ENCODE measurements at regions not wholly inside any gene's neighbourhood (a gene's known extent, or its start where the extent isn't known, plus 50 kb on each side); places are given as distances from the start of the nearest gene placed in this dataset.

- no peak for DNase-seq (ENCODE audit: low spot score)
- H3K36me3 ChIP-seq = no peaks in the 10 kb centered on the region
- no peak overlapping the region for H3K27ac ChIP-seq
- H3K27me3 ChIP-seq = no peaks in the 10 kb centered on the region
- no peaks in the 10 kb centered on the region for H3K4me1 ChIP-seq
- TF ChIP-seq, protein P1, sequence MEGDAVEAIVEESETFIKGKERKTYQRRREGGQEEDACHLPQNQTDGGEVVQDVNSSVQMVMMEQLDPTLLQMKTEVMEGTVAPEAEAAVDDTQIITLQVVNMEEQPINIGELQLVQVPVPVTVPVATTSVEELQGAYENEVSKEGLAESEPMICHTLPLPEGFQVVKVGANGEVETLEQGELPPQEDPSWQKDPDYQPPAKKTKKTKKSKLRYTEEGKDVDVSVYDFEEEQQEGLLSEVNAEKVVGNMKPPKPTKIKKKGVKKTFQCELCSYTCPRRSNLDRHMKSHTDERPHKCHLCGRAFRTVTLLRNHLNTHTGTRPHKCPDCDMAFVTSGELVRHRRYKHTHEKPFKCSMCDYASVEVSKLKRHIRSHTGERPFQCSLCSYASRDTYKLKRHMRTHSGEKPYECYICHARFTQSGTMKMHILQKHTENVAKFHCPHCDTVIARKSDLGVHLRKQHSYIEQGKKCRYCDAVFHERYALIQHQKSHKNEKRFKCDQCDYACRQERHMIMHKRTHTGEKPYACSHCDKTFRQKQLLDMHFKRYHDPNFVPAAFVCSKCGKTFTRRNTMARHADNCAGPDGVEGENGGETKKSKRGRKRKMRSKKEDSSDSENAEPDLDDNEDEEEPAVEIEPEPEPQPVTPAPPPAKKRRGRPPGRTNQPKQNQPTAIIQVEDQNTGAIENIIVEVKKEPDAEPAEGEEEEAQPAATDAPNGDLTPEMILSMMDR (IDR thresholded peaks at IDR 0.05) = no peak
- H3K9me3 ChIP-seq = no peaks in the 10 kb centered on the region
- H3K4me3 ChIP-seq = no peak overlapping the region
Observed at GRCh38 chr13:74221752-74222151, 87.5 kb upstream of the KLF12 start.

DNA sequence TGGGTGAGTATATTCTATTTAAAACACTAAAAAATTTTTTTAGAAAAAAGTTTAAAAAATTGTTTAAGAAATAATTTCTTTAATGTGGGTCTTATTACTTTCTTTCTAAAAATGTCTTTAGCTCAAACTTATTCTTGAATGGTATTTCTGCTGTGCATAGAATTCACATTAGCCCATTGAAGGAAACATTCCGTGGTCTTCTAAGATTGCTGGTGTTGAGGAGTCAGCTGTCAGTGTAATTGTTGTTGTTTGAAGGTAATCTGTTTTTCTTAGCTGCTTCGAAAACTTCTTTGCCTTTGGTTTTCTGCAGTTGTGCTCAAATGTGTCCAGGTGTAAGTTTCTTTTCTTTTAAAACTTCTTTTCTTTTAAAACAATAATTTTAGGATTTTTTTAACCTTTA, 85.4 kb upstream of the KLF12 start:
- Histone ChIP-seq H3K4me3 (no peak overlapping the region), H3K4me1 (no peaks in the 10 kb centered on the region)

GRCh38 chr13:74218291-74218690, 84.1 kb upstream of the KLF12 start:
- TF ChIP-seq, protein P1 (IDR thresholded peaks at IDR 0.05) = no peak
- Histone ChIP-seq H3K4me3 (no peak overlapping the region), H3K9me3 (no peaks in the 10 kb centered on the region), H3K27ac (no peak overlapping the region), H3K36me3 (no peaks in the 10 kb centered on the region), H3K4me1 (no peaks in the 10 kb centered on the region), H3K27me3 (no peaks in the 10 kb centered on the region)
- no peak for DNase-seq (ENCODE audit: low spot score)

More for the DNA sequence above, 85.4 kb upstream of the KLF12 start:
- H3K36me3 ChIP-seq = no peaks in the 10 kb centered on the region
- TF ChIP-seq, protein P1 (IDR thresholded peaks at IDR 0.05) = no peak
- H3K27ac ChIP-seq = no peak overlapping the region
- no peaks in the 10 kb centered on the region for H3K27me3 ChIP-seq
- DNase-seq (ENCODE audit: low spot score) = no peak
- H3K9me3 ChIP-seq = no peaks in the 10 kb centered on the region

DNA sequence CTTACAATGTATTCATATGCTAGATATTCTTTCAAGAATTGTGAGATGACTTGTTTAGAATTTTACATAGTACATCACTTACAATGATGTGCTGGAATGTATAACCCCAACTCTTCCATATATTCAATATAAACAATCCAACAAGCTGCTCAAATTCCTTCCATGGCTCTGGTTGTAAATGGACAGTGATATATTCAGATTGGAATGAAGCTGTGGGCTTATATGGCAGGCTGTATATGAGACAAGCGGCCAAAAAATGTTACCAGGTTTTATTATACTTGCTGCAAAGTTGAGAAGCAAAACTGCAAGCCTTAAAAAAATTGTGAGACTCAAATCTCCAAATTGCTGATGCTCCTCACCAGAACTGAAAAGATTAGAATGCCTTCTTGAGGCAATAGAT, 83.6 kb upstream of the KLF12 start:
- TF ChIP-seq, protein P1 (IDR thresholded peaks at IDR 0.05) = no peak
- Histone ChIP-seq H3K4me1 (no peaks in the 10 kb centered on the region), H3K4me3 (no peak overlapping the region), H3K36me3 (no peaks in the 10 kb centered on the region), H3K27me3 (no peaks in the 10 kb centered on the region), H3K27ac (no peak overlapping the region), H3K9me3 (no peaks in the 10 kb centered on the region)
- DNase-seq (ENCODE audit: low spot score) = no peak

- H3K4me1 ChIP-seq = peaks cover 0 to 5% of the 10 kb centered on the region in 2 donors
- no peak for DNase-seq (ENCODE audit: low spot score)
- H3K9me3 ChIP-seq = no peaks in the 10 kb centered on the region
- TF ChIP-seq, protein P1 (IDR thresholded peaks at IDR 0.05) = no peak
- no peak overlapping the region for H3K27ac ChIP-seq
- no peak overlapping the region for H3K4me3 ChIP-seq
- H3K36me3 ChIP-seq = no peaks in the 10 kb centered on the region
- H3K27me3 ChIP-seq = no peaks in the 10 kb centered on the region
Observed at GRCh38 chr13:74215420-74215819, 81.2 kb upstream of the KLF12 start.

DNA sequence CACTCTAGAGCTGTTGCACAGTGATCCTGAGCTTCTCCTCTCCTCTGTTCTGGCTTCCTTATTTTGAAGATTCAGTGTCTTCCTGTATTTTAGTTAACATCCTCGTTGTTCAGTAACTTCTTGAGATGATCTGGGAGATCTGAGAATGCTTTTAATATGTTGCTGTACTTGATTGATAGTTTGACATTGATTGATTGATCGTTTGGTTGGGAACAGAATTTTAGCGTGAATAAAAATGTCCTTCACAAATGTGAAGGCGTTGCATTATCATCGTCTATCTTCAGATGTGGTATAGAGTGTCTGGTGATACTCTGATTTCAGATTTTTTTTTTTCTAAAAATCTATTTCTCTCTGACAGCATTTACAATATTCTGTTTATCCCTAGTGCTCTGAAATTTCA, 80.1 kb upstream of the KLF12 start:
- TF ChIP-seq, protein P1 (IDR thresholded peaks at IDR 0.05) = no peak
- H3K4me1 ChIP-seq = peaks cover 0 to 6% of the 10 kb centered on the region in 2 donors
- no peaks in the 10 kb centered on the region for H3K9me3 ChIP-seq
- H3K27me3 ChIP-seq = no peaks in the 10 kb centered on the region
- DNase-seq (ENCODE audit: low spot score) = no peak
- H3K4me3 ChIP-seq = no peak overlapping the region
- H3K36me3 ChIP-seq = no peaks in the 10 kb centered on the region
- no peak overlapping the region for H3K27ac ChIP-seq
